Heart left ventricle (tissue), 13 donors: ENCODE measurements at regions not wholly inside any gene's neighbourhood (a gene's known extent, or its start where the extent isn't known, plus 50 kb on each side); places are given as distances from the start of the nearest gene placed in this dataset.

Experiments used
- CTCF ChIP-seq, 12 donors: fragments of 200-600 bp; sonication (generic) in 4 of 12; IDR thresholded peaks; one replicate each; pipeline versions ENCODE4 v1.5.0 to v1.8.0; 2018 to 2022; ENCODE audit warnings: antibody characterized with exemption in 12 of 12, mild to moderate bottlenecking in 5 of 12
- POLR2A ChIP-seq, 2 donors: fragments of 450-650 bp; IDR thresholded peaks; one replicate each; pipeline ENCODE4 v1.6.1; 2017; ENCODE audit warnings: antibody characterized with exemption in 2 of 2, mild to moderate bottlenecking in 2 of 2, moderate library complexity in 2 of 2
- donor health status: ischemic (EF 13 %, LVEDD 7.1; RV severe dilation, severe dysfunction).
- donor health status: DM: no; HTN: yes; CAD: no.
- donor health status: DM: no; HTN: no; CAD: no.
- donor health status: ischemic (EF 25% LVEDD 6.9; RV normal size, moderate dysfunction).
- donor health status: ischemic (EF 25% LVEDD 5.7; RV mildly dilated, moderate dysfunction).
- donor health status: ischemic (EF 35%, LVEDD 5.7; RV mildly dilated, moderate dysfunction).
- donor health status: nonischemic (EF 11% LVEDD 7.7; RV severe dilation, severe dysfunction).
- donor health status: DM: yes; HTN: yes; CAD: no.
- donor health status: PGD.
- donor health status: ischemic (EF 29% LVEDD 5.4; RV normal size, mild dysfunction).
- donor health status: nonischemic (EF 23%, LVEDD 6.1; RV moderate dilation, normal function).

GRCh38 chr1:38735651-38736161 lies 123.9 kb downstream of the RRAGC start:
- TF ChIP-seq CTCF (IDR thresholded peaks at IDR 0.05) (no peak), POLR2A (IDR thresholded peaks at IDR 0.05) (no peak)
